HAP-1 (cell line): ENCODE measurements at regions not wholly inside any gene's neighbourhood (a gene's known extent, or its start where the extent isn't known, plus 50 kb on each side); places are given as distances from the start of the nearest gene placed in this dataset.
"Not testable (repeated sequence)": the region's sequence is repeated elsewhere in the genome, so short reads cannot be mapped to it uniquely, and the experiment has no call there.

ENCODE experiments used
- DNase-seq, 2 experiments: peaks; one replicate each; pipeline ENCODE4 v3.0.0-alpha.2; 2016 to 2020; ENCODE audit warnings: low spot score in 2 of 2
- H3K27me3 ChIP-seq: fragments of 250-450 bp; sonication (Bioruptor Pico); 2 replicates; pipeline ENCODE4 v1.5.1; 2020; ENCODE audit warnings: low read depth, mild to moderate bottlenecking, moderate library complexity
- H3K36me3 ChIP-seq: fragments of 250-450 bp; sonication (Bioruptor Pico); replicated peaks from 2 replicates; pipeline ENCODE4 v1.5.1; 2020; ENCODE audit warnings: mild to moderate bottlenecking
- H3K4me1 ChIP-seq: fragments of 250-450 bp; sonication (Bioruptor Pico); 2 replicates; pipeline ENCODE4 v1.5.1; 2020; ENCODE audit warnings: mild to moderate bottlenecking
- H3K4me3 ChIP-seq: fragments of 250-450 bp; sonication (Bioruptor Pico); 2 replicates; pipeline ENCODE4 v1.5.1; 2020; ENCODE audit warnings: mild to moderate bottlenecking, moderate library complexity
- H3K9me3 ChIP-seq: fragments of 250-450 bp; sonication (Bioruptor Pico); 2 replicates; pipeline ENCODE4 v1.5.1; 2020; ENCODE audit warnings: mild to moderate bottlenecking, moderate library complexity
- in situ Hi-C: fragments of 300-500 bp; cut with MboI; formaldehyde crosslinking; loops from 3 replicates; pipeline ENCODE4 v1.14.3; 2020; ENCODE audit warnings: low sequenced_read_pairs, inconsistent platforms, mixed read lengths

- Histone ChIP-seq H3K4me3 (no peak overlapping the region), H3K4me1 (no peaks in the 10 kb centered on the region), H3K9me3 (no peaks in the 10 kb centered on the region), H3K27me3 (no peaks in the 10 kb centered on the region), H3K36me3 (no peaks in the 10 kb centered on the region)
- no peak for DNase-seq
- in situ Hi-C loops = no loop called here
These were observed 222.4 kb downstream of the ANTXR2 start for GRCh38 chr4:79850626-79851025.

GRCh38 chr4:79848329-79848728 lies 224.7 kb downstream of the ANTXR2 start:
- H3K9me3 ChIP-seq = no peaks in the 10 kb centered on the region
- H3K36me3 ChIP-seq = no peaks in the 10 kb centered on the region
- in situ Hi-C loops = no loop called here
- DNase-seq = no peak
- H3K27me3 ChIP-seq = no peaks in the 10 kb centered on the region
- no peaks in the 10 kb centered on the region for H3K4me1 ChIP-seq
- H3K4me3 ChIP-seq = no peak overlapping the region

- in situ Hi-C loops = no loop called here
- Histone ChIP-seq H3K27me3 (no peaks in the 10 kb centered on the region), H3K9me3 (no peaks in the 10 kb centered on the region), H3K4me1 (no peaks in the 10 kb centered on the region), H3K36me3 (no peaks in the 10 kb centered on the region), H3K4me3 (no peak overlapping the region)
- DNase-seq = no peak
These were observed 225.6 kb downstream of the ANTXR2 start for GRCh38 chr4:79847411-79847810.

GRCh38 chr4:79842162-79842561 lies 230.9 kb downstream of the ANTXR2 start:
- Histone ChIP-seq H3K4me3 (no peak overlapping the region), H3K27me3 (no peaks in the 10 kb centered on the region), H3K36me3 (no peaks in the 10 kb centered on the region), H3K9me3 (no peaks in the 10 kb centered on the region), H3K4me1 (no peaks in the 10 kb centered on the region)
- in situ Hi-C loops = no loop called here
- DNase-seq = no peak

GRCh38 chr4:79833857-79834256 lies 239.2 kb downstream of the ANTXR2 start:
- no peaks in the 10 kb centered on the region for H3K36me3 ChIP-seq
- H3K9me3 ChIP-seq = no peaks in the 10 kb centered on the region
- no peak overlapping the region for H3K4me3 ChIP-seq
- no peaks in the 10 kb centered on the region for H3K4me1 ChIP-seq
- in situ Hi-C loops = no loop called here
- no peak for DNase-seq
- H3K27me3 ChIP-seq = no peaks in the 10 kb centered on the region

- no peak for DNase-seq
- in situ Hi-C loops = no loop called here
- Histone ChIP-seq H3K9me3 (no peaks in the 10 kb centered on the region), H3K27me3 (no peaks in the 10 kb centered on the region), H3K4me1 (no peaks in the 10 kb centered on the region), H3K36me3 (no peaks in the 10 kb centered on the region), H3K4me3 (no peak overlapping the region)
These were observed 241.1 kb downstream of the ANTXR2 start for GRCh38 chr4:79831701-79832514.

DNA sequence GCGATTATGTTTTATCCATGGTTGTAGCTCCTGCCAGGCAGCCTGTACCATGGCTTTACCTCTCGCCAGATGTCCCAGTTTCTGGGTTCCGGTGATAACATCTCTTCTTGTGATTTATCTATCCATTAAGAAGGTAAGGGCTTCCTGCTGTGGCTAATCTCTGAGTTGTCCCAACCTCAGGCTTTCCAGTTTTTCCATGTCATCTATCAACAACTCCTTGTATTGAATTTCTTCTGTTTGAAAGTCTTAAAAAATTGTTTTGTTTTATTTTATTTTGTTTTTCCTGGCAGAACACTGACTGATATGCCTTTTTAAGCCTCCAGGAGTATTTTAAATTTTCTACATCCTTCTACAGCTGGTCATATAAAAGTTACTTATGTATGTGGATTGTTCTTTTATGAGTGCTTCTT lies 241.9 kb downstream of the ANTXR2 start:
- Histone ChIP-seq H3K9me3 (no peaks in the 10 kb centered on the region), H3K4me1 (no peaks in the 10 kb centered on the region), H3K4me3 (no peak overlapping the region), H3K36me3 (no peaks in the 10 kb centered on the region), H3K27me3 (no peaks in the 10 kb centered on the region)
- in situ Hi-C loops = no loop called here
- DNase-seq = no peak

DNA sequence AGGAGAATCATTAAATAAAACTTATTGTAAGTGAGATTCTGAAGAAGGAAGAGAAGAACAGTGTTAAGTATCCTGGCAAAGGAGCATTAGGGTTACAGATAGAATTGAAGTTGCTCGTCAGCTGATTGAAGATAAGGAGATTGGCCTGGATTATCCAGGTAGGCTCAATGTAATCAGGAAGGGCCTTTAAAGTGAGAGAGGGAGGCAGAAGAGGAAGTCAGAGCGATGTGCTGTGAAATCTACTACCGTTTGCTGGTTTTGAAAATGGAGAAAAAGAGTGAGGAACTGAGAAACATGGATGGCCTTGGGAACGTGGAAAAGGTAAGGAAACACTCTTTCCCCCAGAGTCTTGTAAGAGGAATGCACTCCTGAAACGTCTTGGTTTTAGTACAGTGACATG lies 245.7 kb downstream of the ANTXR2 start:
- DNase-seq = no peak
- Histone ChIP-seq H3K27me3 (no peaks in the 10 kb centered on the region), H3K4me3 (no peak overlapping the region), H3K36me3 (no peaks in the 10 kb centered on the region), H3K4me1 (no peaks in the 10 kb centered on the region), H3K9me3 (no peaks in the 10 kb centered on the region)
- in situ Hi-C loops = no loop called here

GRCh38 chr4:79823148-79823763 lies 249.8 kb downstream of the ANTXR2 start:
- no peaks in the 10 kb centered on the region for H3K9me3 ChIP-seq
- H3K27me3 ChIP-seq = no peaks in the 10 kb centered on the region
- H3K4me1 ChIP-seq = no peaks in the 10 kb centered on the region
- DNase-seq = no peak
- no peak overlapping the region for H3K4me3 ChIP-seq
- in situ Hi-C loops = no loop called here
- H3K36me3 ChIP-seq = no peaks in the 10 kb centered on the region

- no peak for DNase-seq
- no peaks in the 10 kb centered on the region for H3K36me3 ChIP-seq
- in situ Hi-C loops = no loop called here
These were observed 252.6 kb downstream of the ANTXR2 start for GRCh38 chr4:79820427-79820826.

DNA sequence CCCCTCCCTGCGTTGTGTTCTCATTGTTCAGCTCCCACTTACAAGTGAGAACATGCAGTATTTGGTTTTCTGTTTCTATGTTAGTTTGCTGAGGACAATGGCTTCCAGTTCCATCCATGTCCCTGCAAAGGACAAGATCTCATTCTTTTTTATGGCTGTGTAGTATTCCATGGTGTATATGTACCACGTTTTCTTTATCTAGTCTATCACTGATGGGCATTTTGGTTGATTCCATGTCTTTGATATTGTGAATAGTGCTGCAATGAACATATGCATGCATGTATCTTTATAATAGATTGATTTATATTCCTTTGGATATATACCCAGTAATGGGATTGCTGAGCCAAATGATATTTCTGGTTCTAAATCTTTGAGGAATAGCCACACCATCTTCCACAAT lies 265.1 kb downstream of the ANTXR2 start:
- H3K4me3 ChIP-seq, H3K36me3 ChIP-seq, DNase-seq, H3K4me1 ChIP-seq, in situ Hi-C loops, H3K27me3 ChIP-seq, H3K9me3 ChIP-seq: not testable (repeated sequence)

More at GRCh38 chr4:79820427-79820826, 252.6 kb downstream of the ANTXR2 start:
- H3K27me3 ChIP-seq = no peaks in the 10 kb centered on the region
- no peaks in the 10 kb centered on the region for H3K9me3 ChIP-seq
- H3K4me3 ChIP-seq = no peak overlapping the region
- no peaks in the 10 kb centered on the region for H3K4me1 ChIP-seq

DNA sequence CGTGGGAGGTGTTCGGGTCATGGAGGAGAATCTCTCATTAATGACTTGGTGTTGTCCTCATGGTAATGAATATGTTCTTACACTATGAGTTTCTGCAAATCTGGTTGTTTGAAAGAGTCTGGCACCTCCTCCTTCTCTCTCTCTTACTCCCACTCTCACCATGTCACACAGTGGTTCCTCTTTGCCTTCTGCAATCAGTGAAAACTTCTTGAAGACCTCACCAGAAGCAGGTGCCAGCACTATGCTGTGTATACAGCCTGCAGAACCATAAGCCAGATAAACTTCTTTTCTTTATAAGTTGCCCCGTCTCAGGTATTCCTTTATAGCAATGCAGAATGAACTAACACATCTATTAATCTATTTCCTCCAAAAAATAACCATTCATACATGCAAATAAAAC lies 275.0 kb downstream of the ANTXR2 start:
- H3K36me3 ChIP-seq = no peaks in the 10 kb centered on the region
- no peaks in the 10 kb centered on the region for H3K9me3 ChIP-seq
- no peak for DNase-seq
- no peak overlapping the region for H3K4me3 ChIP-seq
- no peaks in the 10 kb centered on the region for H3K27me3 ChIP-seq
- in situ Hi-C loops = no loop called here
- no peaks in the 10 kb centered on the region for H3K4me1 ChIP-seq

DNA sequence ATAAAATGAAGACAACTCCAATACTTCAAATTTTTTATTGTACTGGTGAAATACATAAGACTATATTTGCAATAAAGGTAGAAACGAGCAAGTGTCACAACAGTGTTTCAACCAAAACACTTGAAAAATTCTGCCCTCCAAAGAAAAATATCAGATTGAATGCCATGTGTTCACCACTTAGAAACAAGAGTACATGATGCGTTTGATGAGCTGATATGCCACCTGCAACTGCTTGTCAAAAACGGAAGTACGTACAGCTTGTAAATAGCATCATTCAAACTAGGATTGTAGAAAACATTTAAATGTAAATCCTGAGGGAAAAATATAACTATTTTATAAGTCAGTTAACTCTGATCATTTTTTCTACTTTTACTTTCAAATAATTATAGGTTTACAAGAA lies 276.1 kb downstream of the ANTXR2 start:
- no peak for DNase-seq
- no peaks in the 10 kb centered on the region for H3K4me1 ChIP-seq
- no peaks in the 10 kb centered on the region for H3K27me3 ChIP-seq
- in situ Hi-C loops = no loop called here
- no peaks in the 10 kb centered on the region for H3K36me3 ChIP-seq
- no peaks in the 10 kb centered on the region for H3K9me3 ChIP-seq
- H3K4me3 ChIP-seq = no peak overlapping the region

- no peaks in the 10 kb centered on the region for H3K36me3 ChIP-seq
- in situ Hi-C loops = no loop called here
- no peaks in the 10 kb centered on the region for H3K9me3 ChIP-seq
- H3K4me3 ChIP-seq = no peak overlapping the region
- no peaks in the 10 kb centered on the region for H3K27me3 ChIP-seq
- DNase-seq = no peak
- H3K4me1 ChIP-seq = no peaks in the 10 kb centered on the region
These were observed 284.1 kb downstream of the ANTXR2 start for GRCh38 chr4:79788884-79789283.
